SK-N-SH (cell line): ENCODE measurements at regions not wholly inside any gene's neighbourhood (a gene's known extent, or its start where the extent isn't known, plus 50 kb on each side); places are given as distances from the start of the nearest gene placed in this dataset.

ENCODE experiments used
- CHD2 ChIP-seq: fragments of 150-350 bp; IDR thresholded peaks from 2 replicates; pipeline ENCODE4 v1.6.1; 2018; ENCODE audit warnings: low read length; ENCODE audit not compliant: partially characterized antibody
- CTCF ChIP-seq: fragments of 200-600 bp; sonication (generic); IDR thresholded peaks from 2 replicates; pipeline ENCODE4 v1.6.1; 2017; ENCODE audit warnings: antibody characterized with exemption, mild to moderate bottlenecking, moderate library complexity
- EP300 ChIP-seq, 2 experiments: IDR thresholded peaks; 2 replicates each; pipeline versions ENCODE4 v1.4.0 to v1.6.1; 2012; ENCODE audit warnings: borderline replicate concordance in 1 of 2, low read depth in 1 of 2, low read length in 1 of 2
- FOSL2 ChIP-seq: IDR thresholded peaks from 2 replicates; pipeline ENCODE4 v1.4.0; 2012; ENCODE audit warnings: low read depth, mild to moderate bottlenecking, moderate library complexity, borderline replicate concordance
- FOXM1 ChIP-seq: IDR thresholded peaks from 2 replicates; pipeline ENCODE4 v1.4.0; 2012; ENCODE audit warnings: low read depth, mild to moderate bottlenecking
- MAX ChIP-seq: IDR thresholded peaks from 2 replicates; pipeline ENCODE4 v1.4.0; 2012; ENCODE audit warnings: low read depth
- NFIC ChIP-seq: IDR thresholded peaks from 2 replicates; pipeline ENCODE4 v1.4.0; 2012; ENCODE audit warnings: borderline replicate concordance
- RAD21 ChIP-seq: IDR thresholded peaks from 2 replicates; pipeline ENCODE4 v1.6.1; 2012; ENCODE audit warnings: mild to moderate bottlenecking, low read length
- SMC3 ChIP-seq: IDR thresholded peaks from 2 replicates; pipeline ENCODE4 v1.6.1; 2012; ENCODE audit warnings: low read depth, low read length, improper control_type of control experiment

GRCh38 chr12:41983856-41984255, 160.8 kb downstream of the GXYLT1 start:
- TF ChIP-seq CTCF (no peak), CHD2 (no peak), RAD21 (no peak), FOSL2 (no peak), SMC3 (no peak), EP300 (IDR thresholded peaks at IDR 0.05; ENCODE audit: borderline replicate concordance in 1 of 2, low read depth in 1 of 2, low read length in 1 of 2) (no peak), FOXM1 (no peak), NFIC (no peak), MAX (no peak)
